AG04450 (cell line): ENCODE measurements at regions not wholly inside any gene's neighbourhood (a gene's known extent, or its start where the extent isn't known, plus 50 kb on each side); places are given as distances from the start of the nearest gene placed in this dataset.

ENCODE experiments used
- CTCF ChIA-PET: fragments of 300-600, 350-600 bp; formaldehyde crosslinking; extraction: SDS; loops from one replicate; lab custom pipeline; 2022; ENCODE audit warnings: antibody characterized with exemption, inconsistent platforms; lab: Charles Lee
- POLR2A ChIA-PET: fragments of 350-600 bp; formaldehyde crosslinking; extraction: SDS; loops from one replicate; lab custom pipeline; 2021; ENCODE audit warnings: antibody characterized with exemption, inconsistent platforms; lab: Yijun Ruan, JAX
- DNase-seq: peaks from one replicate; pipeline ENCODE4 v3.0.0-alpha.2; 2011; ENCODE audit warnings: low read depth, low spot score
- H3K27ac ChIP-seq: one replicate; pipeline ENCODE4 v1.5.1; 2012; ENCODE audit warnings: low read depth, low read length, control low read depth
- H3K27me3 ChIP-seq: one replicate; pipeline ENCODE4 v1.6.0; 2012; ENCODE audit warnings: low read length; ENCODE audit not compliant: control insufficient read depth, insufficient read depth
- H3K4me3 ChIP-seq: 2 replicates; pipeline ENCODE4 v1.5.1; 2011; ENCODE audit warnings: mild to moderate bottlenecking, low read depth, low read length, control low read depth
- H3K9me3 ChIP-seq: 2 replicates; pipeline ENCODE4 v1.5.1; 2012; ENCODE audit warnings: low read length; ENCODE audit not compliant: control insufficient read depth, insufficient read depth
- CTCF ChIP-seq: IDR thresholded peaks from 2 replicates; pipeline ENCODE4 v1.5.1; 2011; ENCODE audit warnings: low read depth, low read length, control low read depth, inconsistent platforms

GRCh38 chr5:4089087-4089486, 493.5 kb downstream of the IRX1 start:
- no peak overlapping the region for H3K4me3 ChIP-seq
- TF ChIP-seq CTCF, result no peak
- POLR2A ChIA-PET, result no interaction called here
- no peak for DNase-seq
- no peaks in the 10 kb centered on the region for H3K27me3 ChIP-seq
- CTCF ChIA-PET, result no interaction called here
- H3K27ac ChIP-seq, result no peak overlapping the region
- H3K9me3 ChIP-seq, result peaks cover 39% of the 10 kb centered on the region

- H3K27ac ChIP-seq, result no peak overlapping the region
- no peak for TF ChIP-seq CTCF
- H3K9me3 ChIP-seq, result peaks cover 40% of the 10 kb centered on the region
- H3K4me3 ChIP-seq, result no peak overlapping the region
- H3K27me3 ChIP-seq, result no peaks in the 10 kb centered on the region
- DNase-seq, result no peak
- POLR2A ChIA-PET, result no interaction called here
- CTCF ChIA-PET, result no interaction called here
Observed at GRCh38 chr5:4093236-4093635, 497.6 kb downstream of the IRX1 start.

- no peak for DNase-seq
- Histone ChIP-seq H3K9me3 (peaks cover 40% of the 10 kb centered on the region), H3K27ac (no peak overlapping the region), H3K27me3 (no peaks in the 10 kb centered on the region), H3K4me3 (no peak overlapping the region)
- ChIA-PET POLR2A (no interaction called here), CTCF (no interaction called here)
- no peak for TF ChIP-seq CTCF
Observed at GRCh38 chr5:4093970-4094369, 498.3 kb downstream of the IRX1 start.

GRCh38 chr5:4095918-4096630, 500.4 kb downstream of the IRX1 start:
- Histone ChIP-seq H3K9me3 (peaks cover 43% of the 10 kb centered on the region), H3K27me3 (no peaks in the 10 kb centered on the region), H3K27ac (no peak overlapping the region), H3K4me3 (no peak overlapping the region)
- no peak for DNase-seq
- ChIA-PET CTCF (no interaction called here), POLR2A (no interaction called here)
- no peak for TF ChIP-seq CTCF

- Histone ChIP-seq H3K27me3 (no peaks in the 10 kb centered on the region), H3K27ac (no peak overlapping the region), H3K4me3 (no peak overlapping the region), H3K9me3 (peaks cover 44% of the 10 kb centered on the region)
- CTCF ChIA-PET, result no interaction called here
- POLR2A ChIA-PET, result no interaction called here
- DNase-seq, result no peak
- no peak for TF ChIP-seq CTCF
Observed at GRCh38 chr5:4097199-4097598, 501.6 kb downstream of the IRX1 start.
